ENCODE measurements at regions not wholly inside any gene's neighbourhood (a gene's known extent, or its start where the extent isn't known, plus 50 kb on each side); places are given as distances from the start of the nearest gene placed in this dataset.

DNA sequence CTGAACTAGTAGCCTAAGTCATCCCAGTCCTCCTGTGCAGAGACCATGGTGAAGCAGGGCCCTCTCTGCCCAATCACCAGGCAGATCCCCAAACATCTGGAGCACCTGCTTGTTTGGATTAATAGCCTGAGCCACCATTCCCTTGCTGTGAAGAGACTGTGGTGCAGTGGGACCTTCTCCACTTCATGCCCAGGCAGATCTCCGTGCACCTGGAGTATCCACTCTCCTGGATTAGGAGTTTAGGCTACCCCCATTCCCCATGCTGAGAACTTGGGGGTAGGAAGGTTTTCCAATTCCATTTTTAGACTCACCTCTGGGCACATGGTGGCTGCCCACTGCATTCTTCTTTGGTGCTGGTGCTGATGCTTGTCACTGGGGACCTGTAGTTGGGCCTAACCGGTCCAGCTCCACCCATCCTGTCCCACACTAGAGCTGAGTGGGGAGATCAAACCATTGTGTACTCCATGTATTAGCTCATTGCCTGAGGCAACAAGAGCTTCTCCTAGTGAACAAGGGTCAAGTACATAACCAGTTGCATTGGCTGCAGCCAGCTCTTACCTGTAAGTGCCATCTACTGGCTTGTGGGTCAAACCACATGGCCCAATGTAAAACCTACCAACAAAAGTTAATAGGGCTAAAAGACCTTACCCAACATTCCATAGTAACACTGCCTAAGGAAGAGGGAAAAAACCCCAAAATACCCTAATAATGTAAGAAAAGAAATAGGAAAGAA lies 382.5 kb upstream of the CBLB start:
- Mint-ChIP-seq H3K4me3 (no peak overlapping the region), H3K27ac (no peak overlapping the region), H3K4me1 (no peaks in the 10 kb centered on the region), H3K9me3 (peaks cover 24% of the 10 kb centered on the region), H3K27me3 (ENCODE audit: insufficient read depth) (no peaks in the 10 kb centered on the region), H3K36me3 (ENCODE audit: low read depth) (no peaks in the 10 kb centered on the region)
- Histone ChIP-seq H3K9me3 (ENCODE audit: control insufficient read depth, low read length) (peaks cover 26% of the 10 kb centered on the region), H3K27me3 (ENCODE audit: control insufficient read depth, insufficient read depth, low read length, poor library complexity, severe bottlenecking) (no peaks in the 10 kb centered on the region), H3K4me3 (ENCODE audit: low read length) (no peak overlapping the region), H3K36me3 (ENCODE audit: control insufficient read depth, insufficient read depth, low read length) (no peaks in the 10 kb centered on the region), H3K4me1 (ENCODE audit: control insufficient read depth, insufficient read depth, low read length) (no peaks in the 10 kb centered on the region), H3K27ac (ENCODE audit: low read depth, low read length) (no peak overlapping the region), H3K9ac (ENCODE audit: extremely low read depth, low read length, poor library complexity, severe bottlenecking) (no peak overlapping the region)
- 94% methylated on average over 2 of the region's 2 CpGs; no CpG with 5 or more reads in 1 of the 2 experiments for WGBS, 2 experiments (ENCODE audit: insufficient coverage in 1 of 2, insufficient read length in 1 of 2)
- DNase-seq: no peak
- TF ChIP-seq, protein P1, sequence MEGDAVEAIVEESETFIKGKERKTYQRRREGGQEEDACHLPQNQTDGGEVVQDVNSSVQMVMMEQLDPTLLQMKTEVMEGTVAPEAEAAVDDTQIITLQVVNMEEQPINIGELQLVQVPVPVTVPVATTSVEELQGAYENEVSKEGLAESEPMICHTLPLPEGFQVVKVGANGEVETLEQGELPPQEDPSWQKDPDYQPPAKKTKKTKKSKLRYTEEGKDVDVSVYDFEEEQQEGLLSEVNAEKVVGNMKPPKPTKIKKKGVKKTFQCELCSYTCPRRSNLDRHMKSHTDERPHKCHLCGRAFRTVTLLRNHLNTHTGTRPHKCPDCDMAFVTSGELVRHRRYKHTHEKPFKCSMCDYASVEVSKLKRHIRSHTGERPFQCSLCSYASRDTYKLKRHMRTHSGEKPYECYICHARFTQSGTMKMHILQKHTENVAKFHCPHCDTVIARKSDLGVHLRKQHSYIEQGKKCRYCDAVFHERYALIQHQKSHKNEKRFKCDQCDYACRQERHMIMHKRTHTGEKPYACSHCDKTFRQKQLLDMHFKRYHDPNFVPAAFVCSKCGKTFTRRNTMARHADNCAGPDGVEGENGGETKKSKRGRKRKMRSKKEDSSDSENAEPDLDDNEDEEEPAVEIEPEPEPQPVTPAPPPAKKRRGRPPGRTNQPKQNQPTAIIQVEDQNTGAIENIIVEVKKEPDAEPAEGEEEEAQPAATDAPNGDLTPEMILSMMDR (conservative IDR thresholded peaks at IDR 0.05): peak; percentile 61

DNA sequence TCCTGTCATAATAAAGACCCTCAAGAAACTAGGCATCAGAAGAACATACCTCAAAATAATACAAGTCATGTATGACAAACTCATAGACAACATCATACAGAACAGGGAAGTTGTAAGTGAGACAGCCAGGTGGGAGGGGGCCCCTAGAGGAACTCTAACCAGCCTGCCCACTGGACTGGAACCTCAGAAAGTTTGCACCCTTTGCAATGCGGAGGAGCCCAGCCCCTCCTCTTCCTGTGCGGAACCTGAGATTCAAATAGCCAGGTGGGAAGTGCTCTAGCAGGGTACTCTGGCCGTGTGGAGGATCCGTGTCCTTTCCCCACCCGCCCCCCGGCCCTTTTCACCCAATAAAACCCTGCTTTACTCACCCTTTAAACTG lies 387.0 kb upstream of the CBLB start:
- Histone ChIP-seq H3K36me3 (ENCODE audit: control insufficient read depth, insufficient read depth, low read length) (no peaks in the 10 kb centered on the region), H3K27ac (ENCODE audit: low read depth, low read length) (no peak overlapping the region), H3K9ac (ENCODE audit: extremely low read depth, low read length, poor library complexity, severe bottlenecking) (no peak overlapping the region), H3K9me3 (ENCODE audit: control insufficient read depth, low read length) (peaks cover 16% of the 10 kb centered on the region), H3K4me1 (ENCODE audit: control insufficient read depth, insufficient read depth, low read length) (no peaks in the 10 kb centered on the region), H3K4me3 (ENCODE audit: low read length) (no peak overlapping the region), H3K27me3 (ENCODE audit: control insufficient read depth, insufficient read depth, low read length, poor library complexity, severe bottlenecking) (no peaks in the 10 kb centered on the region)
- Mint-ChIP-seq H3K27ac (no peak overlapping the region), H3K36me3 (ENCODE audit: low read depth) (no peaks in the 10 kb centered on the region), H3K27me3 (ENCODE audit: insufficient read depth) (no peaks in the 10 kb centered on the region), H3K9me3 (peaks cover 18% of the 10 kb centered on the region), H3K4me3 (no peak overlapping the region), H3K4me1 (no peaks in the 10 kb centered on the region)
- TF ChIP-seq, protein P1 (conservative IDR thresholded peaks at IDR 0.05): no peak
- 80 to 97% methylated on average over 5 to 6 of the region's 6 CpGs for WGBS, 2 experiments (ENCODE audit: insufficient coverage in 1 of 2, insufficient read length in 1 of 2)
- no peak for DNase-seq

DNA sequence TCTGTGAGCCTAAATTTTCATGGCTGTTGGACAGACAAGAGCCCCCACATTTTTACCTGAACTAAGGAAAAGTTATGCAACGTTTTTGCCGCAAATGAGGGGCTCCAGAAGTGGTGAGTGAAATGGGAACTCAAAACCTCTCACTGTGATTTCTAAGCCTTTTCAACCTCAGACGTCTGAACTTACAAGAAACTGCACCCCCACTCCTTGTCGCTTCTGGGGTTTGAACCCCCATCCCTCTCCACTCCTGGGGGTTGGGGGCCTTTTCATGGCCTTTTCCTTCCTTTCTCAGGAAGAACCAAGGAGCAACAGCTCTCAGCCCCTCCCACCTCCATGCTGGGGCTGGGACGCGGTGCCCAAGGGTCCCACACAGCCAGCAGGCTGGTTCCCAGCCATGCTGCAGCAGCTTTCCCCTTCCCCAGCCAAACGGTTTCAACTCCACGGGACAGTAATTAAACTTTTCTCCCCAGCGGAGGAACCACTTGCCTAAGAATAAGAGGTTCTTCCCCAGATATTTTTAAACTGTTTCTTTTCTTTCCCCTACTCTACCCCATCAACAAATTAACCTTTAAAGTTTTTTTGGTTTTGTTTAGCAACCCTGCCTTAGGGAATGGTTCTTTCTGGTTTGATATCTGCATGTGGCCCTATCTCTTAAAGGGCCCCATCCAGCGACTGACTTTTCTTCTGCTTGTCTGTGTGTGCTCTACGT lies 387.6 kb upstream of the CBLB start:
- H3K9me3 Mint-ChIP-seq: peaks cover 13% of the 10 kb centered on the region
- H3K27ac Mint-ChIP-seq: no peak overlapping the region
- TF ChIP-seq, protein P1 (conservative IDR thresholded peaks at IDR 0.05): no peak
- Histone ChIP-seq H3K9ac (ENCODE audit: extremely low read depth, low read length, poor library complexity, severe bottlenecking) (no peak overlapping the region), H3K27me3 (ENCODE audit: control insufficient read depth, insufficient read depth, low read length, poor library complexity, severe bottlenecking) (no peaks in the 10 kb centered on the region), H3K4me1 (ENCODE audit: control insufficient read depth, insufficient read depth, low read length) (no peaks in the 10 kb centered on the region), H3K9me3 (ENCODE audit: control insufficient read depth, low read length) (peaks cover 10% of the 10 kb centered on the region), H3K36me3 (ENCODE audit: control insufficient read depth, insufficient read depth, low read length) (no peaks in the 10 kb centered on the region), H3K4me3 (ENCODE audit: low read length) (no peak overlapping the region), H3K27ac (ENCODE audit: low read depth, low read length) (no peak overlapping the region)
- no peak for DNase-seq
- no peak overlapping the region for H3K4me3 Mint-ChIP-seq
- 88 to 95% methylated on average over 4 to 11 of the region's 11 CpGs for WGBS, 2 experiments (ENCODE audit: insufficient coverage in 1 of 2, insufficient read length in 1 of 2)
- no peaks in the 10 kb centered on the region for H3K4me1 Mint-ChIP-seq
- no peaks in the 10 kb centered on the region for H3K27me3 Mint-ChIP-seq (ENCODE audit: insufficient read depth)
- H3K36me3 Mint-ChIP-seq (ENCODE audit: low read depth): no peaks in the 10 kb centered on the region

Measured in endodermal cell (in vitro differentiated cells).